Endothelial cell of umbilical vein (primary cell): ENCODE measurements at regions not wholly inside any gene's neighbourhood (a gene's known extent, or its start where the extent isn't known, plus 50 kb on each side); places are given as distances from the start of the nearest gene placed in this dataset.

ENCODE experiments used
- BruUV-seq: library from RNA; stranded (reverse); fragments of 400-500 nt; replicated peaks from 2 replicates; lab custom pipeline; 2021; lab: Mats Ljungman, UMichigan
- CTCF ChIA-PET: fragments of 300-600, 350-600 bp; sonication (Branson Sonifier 250); formaldehyde crosslinking; loops from one replicate; lab custom pipeline; 2021; ENCODE audit warnings: antibody characterized with exemption, inconsistent platforms; lab: Charles Lee
- POLR2A ChIA-PET: fragments of 300-600, 350-600 bp; sonication (Branson Sonifier 250); formaldehyde crosslinking; loops from one replicate; lab custom pipeline; 2021; ENCODE audit warnings: antibody characterized with exemption, inconsistent platforms; lab: Charles Lee
- DNase-seq: peaks from one replicate; pipeline ENCODE4 v3.0.0-alpha.2; 2011; ENCODE audit warnings: low read depth, low spot score
- FAIRE-seq: peaks from 2 replicates; lab custom pipeline; 2011; peaks lifted over from hg19 to GRCh38; lab: Jason Lieb, UNC
- H2AFZ ChIP-seq: 2 replicates; pipeline ENCODE4 v1.6.0; 2012; ENCODE audit warnings: low read depth, low read length, control low read depth, inconsistent platforms
- H3K27ac ChIP-seq: 2 replicates; pipeline ENCODE4 v1.5.1; 2011; ENCODE audit warnings: low read depth, mild to moderate bottlenecking, control low read depth, low read length, moderate library complexity; ENCODE audit not compliant: insufficient read depth
- H3K27me3 ChIP-seq, 2 experiments: 2 replicates each; pipeline versions ENCODE4 v1.6.0 to v1.6.1; 2011; ENCODE audit warnings: low read length in 2 of 2, mixed read lengths in 1 of 2; ENCODE audit not compliant: control insufficient read depth in 2 of 2, insufficient read depth in 2 of 2
- H3K36me3 ChIP-seq, 2 experiments: 2 replicates in 1 of 2; 3 replicates in 1 of 2; pipeline ENCODE4 v1.5.1; 2011; ENCODE audit warnings: low read length in 2 of 2, mild to moderate bottlenecking in 1 of 2, moderate library complexity in 1 of 2; ENCODE audit not compliant: control insufficient read depth in 2 of 2, insufficient read depth in 2 of 2; ENCODE audit errors: extremely low read depth in 1 of 2
- H3K4me1 ChIP-seq: 3 replicates; pipeline ENCODE4 v1.5.1; 2011; ENCODE audit warnings: mild to moderate bottlenecking, low read length; ENCODE audit not compliant: control insufficient read depth, insufficient read depth; ENCODE audit errors: extremely low read depth
- H3K4me2 ChIP-seq: 2 replicates; pipeline ENCODE4 v1.6.1; 2011; ENCODE audit warnings: low read length, control low read depth, mixed read lengths; ENCODE audit not compliant: insufficient read depth
- H3K4me3 ChIP-seq, 3 experiments: fragments of 200-600 bp in 1 of 3; sonication (generic), shearing (Covaris generic) in 1 of 3; replicated peaks in 1 of 3; 2 replicates each; pipeline ENCODE4 v1.5.1; 2011 to 2016; ENCODE audit warnings: control low read depth in 3 of 3, low read length in 3 of 3, mild to moderate bottlenecking in 2 of 3, inconsistent platforms in 1 of 3, low read depth in 1 of 3, moderate library complexity in 1 of 3; ENCODE audit not compliant: insufficient read depth in 1 of 3
- H3K79me2 ChIP-seq: 2 replicates; pipeline ENCODE4 v1.6.0; 2012; ENCODE audit warnings: low read length, inconsistent platforms; ENCODE audit not compliant: control insufficient read depth, insufficient read depth
- H3K9ac ChIP-seq: replicated peaks from 2 replicates; pipeline ENCODE3; 2011; ENCODE audit warnings: low read length, control low read depth; ENCODE audit not compliant: insufficient read depth; ENCODE audit errors: extremely low read depth
- H3K9me1 ChIP-seq: replicated peaks from 3 replicates; pipeline ENCODE4 v1.6.0; 2011; ENCODE audit warnings: mild to moderate bottlenecking, low read length; ENCODE audit not compliant: control insufficient read depth, insufficient read depth; ENCODE audit errors: extremely low read depth
- H3K9me3 ChIP-seq: replicated peaks from 2 replicates; pipeline ENCODE4 v1.5.1; 2012; ENCODE audit warnings: low read length, inconsistent platforms; ENCODE audit not compliant: control insufficient read depth, insufficient read depth
- H4K20me1 ChIP-seq: replicated peaks from 2 replicates; pipeline ENCODE3; 2011; ENCODE audit warnings: mild to moderate bottlenecking, low read length; ENCODE audit not compliant: control insufficient read depth, insufficient read depth; ENCODE audit errors: extremely low read depth
- FOS ChIP-seq: IDR thresholded peaks from 2 replicates; pipeline ENCODE4 v1.6.1; 2011; ENCODE audit warnings: mild to moderate bottlenecking, low read length, moderate library complexity, borderline replicate concordance; ENCODE audit not compliant: insufficient read depth
- GATA2 ChIP-seq: IDR thresholded peaks from 2 replicates; pipeline ENCODE4 v1.7.0; 2011; ENCODE audit warnings: low read depth, mild to moderate bottlenecking, moderate library complexity, mixed read lengths, low read length; ENCODE audit not compliant: insufficient read length, insufficient read depth
- MAX ChIP-seq: IDR thresholded peaks from 2 replicates; pipeline ENCODE4 v1.6.1; 2011; ENCODE audit not compliant: insufficient read depth, insufficient read length
- MYC ChIP-seq: IDR thresholded peaks from one replicate; pipeline ENCODE4 v1.6.1; 2011; ENCODE audit warnings: mild to moderate bottlenecking, low read depth, low read length
- POLR2A ChIP-seq: IDR thresholded peaks from 2 replicates; pipeline ENCODE4 v1.6.1; 2012; ENCODE audit warnings: low read depth, mild to moderate bottlenecking, control low read depth, low read length
- dilution Hi-C: fragments of 300-500 bp; cut with MboI; formaldehyde crosslinking; loops from one replicate; pipeline ENCODE4 v1.15.0; 2019; ENCODE audit warnings: low sequenced_read_pairs; ENCODE audit not compliant: extremely low pct_ligation_motif_present
- intact Hi-C: fragments of 100-400 bp; cut with micrococcal nuclease; formaldehyde crosslinking; loops from one replicate; pipeline ENCODE4 v1.10.0; 2022

- intact Hi-C loops: no loop called here
- Histone ChIP-seq H3K9me1 (no peaks in the 10 kb centered on the region), H3K36me3 (no peaks in the 10 kb centered on the region), H3K4me3 (no peak overlapping the region), H3K27me3 (no peaks in the 10 kb centered on the region), H3K79me2 (no peaks in the 10 kb centered on the region), H3K4me1 (no peaks in the 10 kb centered on the region), H3K9me3 (no peaks in the 10 kb centered on the region), H3K9ac (no peak overlapping the region), H3K4me2 (no peak overlapping the region), H2AFZ (no peak overlapping the region), H3K27ac (no peak overlapping the region), H4K20me1 (no peaks in the 10 kb centered on the region)
- no peak for TF ChIP-seq POLR2A
- no peak for TF ChIP-seq MYC
- no peak for TF ChIP-seq GATA2
- no peak for TF ChIP-seq FOS
- CTCF ChIA-PET: no interaction called here
- BruUV-seq: no TSS peak
- dilution Hi-C loops: no loop called here
- FAIRE-seq (no peak), DNase-seq (no peak)
- POLR2A ChIA-PET: no interaction called here
Measured at GRCh38 chr16:77131398-77131797, 59.6 kb upstream of the MON1B start.

DNA sequence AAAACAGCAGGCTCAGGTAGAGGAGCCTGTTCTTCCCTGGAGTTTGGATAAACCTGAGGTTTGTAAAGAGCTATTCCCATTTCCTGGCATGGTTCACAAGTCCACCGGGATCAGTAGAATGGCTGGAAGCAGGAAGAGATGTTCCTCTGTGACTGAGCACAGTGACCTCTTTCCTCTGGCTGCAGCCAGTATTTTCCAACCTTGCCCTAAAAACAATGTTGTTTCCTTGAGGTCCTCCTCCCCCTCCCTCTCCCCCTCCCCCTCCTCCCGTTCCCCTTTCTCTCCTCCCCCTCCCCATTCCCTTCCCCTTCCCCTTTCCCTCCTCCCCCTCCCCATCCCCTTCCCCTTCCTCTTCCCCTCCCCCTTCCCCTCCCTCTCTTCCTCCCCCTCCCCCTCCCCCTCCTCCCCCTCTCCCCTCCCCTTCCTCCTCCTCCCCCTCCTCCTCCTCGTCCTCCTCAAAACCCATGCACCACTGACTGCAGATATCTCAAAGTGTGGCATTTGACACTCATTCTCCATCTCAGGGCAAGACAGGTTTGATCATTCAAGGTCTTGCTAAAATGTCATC lies 58.9 kb upstream of the MON1B start:
- no peak overlapping the region for H2AFZ ChIP-seq
- H3K9ac ChIP-seq: no peak overlapping the region
- ChIA-PET CTCF (no interaction called here), POLR2A (no interaction called here)
- TF ChIP-seq MAX (no peak), GATA2 (no peak), POLR2A (no peak)
- no peak overlapping the region for H3K4me3 ChIP-seq
- dilution Hi-C loops (no loop called here), intact Hi-C loops (no loop called here)
- H3K79me2 ChIP-seq: no peaks in the 10 kb centered on the region
- FAIRE-seq: no peak
- no peak overlapping the region for H3K4me2 ChIP-seq
- no TSS peak for BruUV-seq
- no peaks in the 10 kb centered on the region for H3K27me3 ChIP-seq
- no peaks in the 10 kb centered on the region for H3K36me3 ChIP-seq
- no peaks in the 10 kb centered on the region for H3K9me1 ChIP-seq
- H3K27ac ChIP-seq: no peak overlapping the region
- no peak for DNase-seq
- H3K4me1 ChIP-seq: no peaks in the 10 kb centered on the region
- H3K9me3 ChIP-seq: no peaks in the 10 kb centered on the region
- H4K20me1 ChIP-seq: no peaks in the 10 kb centered on the region
